Epithelial cell of esophagus (primary cell): ENCODE measurements at regions not wholly inside any gene's neighbourhood (a gene's known extent, or its start where the extent isn't known, plus 50 kb on each side); places are given as distances from the start of the nearest gene placed in this dataset.

Experiments
- DNase-seq: peaks from one replicate; pipeline ENCODE4 v3.0.0; 2010; ENCODE audit warnings: low read depth
- H3K4me3 ChIP-seq: 2 replicates; pipeline ENCODE4 v1.5.1; 2011; ENCODE audit warnings: mild to moderate bottlenecking, low read length, control low read depth
- CTCF ChIP-seq: IDR thresholded peaks from 2 replicates; pipeline ENCODE4 v1.5.1; 2011; ENCODE audit warnings: low read depth, mild to moderate bottlenecking, low read length, control low read depth, inconsistent platforms; ENCODE audit not compliant: insufficient read depth; ENCODE audit errors: missing control alignments

- DNase-seq, result no peak
- no peak overlapping the region for H3K4me3 ChIP-seq
- no peak for TF ChIP-seq CTCF
Observed at GRCh38 chr6:50471041-50471440, 242.3 kb upstream of the TFAP2D start.

DNA sequence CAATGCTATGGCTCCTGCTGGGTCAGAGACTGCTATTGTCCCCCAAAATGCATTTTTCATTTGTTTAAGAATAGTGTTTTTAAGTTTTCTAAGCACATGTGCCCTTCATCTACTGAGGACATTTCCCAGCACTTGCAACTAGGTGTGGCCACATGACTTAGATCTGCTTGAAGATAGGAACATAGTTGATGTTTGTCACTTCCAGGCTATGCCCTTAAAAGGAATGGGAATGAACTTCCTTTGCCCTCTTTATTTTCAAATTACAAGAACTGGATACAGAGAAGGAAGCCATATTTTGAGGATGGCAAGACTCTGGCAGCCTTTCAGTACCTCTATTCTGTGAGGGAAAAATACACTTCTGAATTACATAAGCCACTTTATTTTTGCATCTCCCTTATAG, 203.0 kb upstream of the TFAP2D start:
- DNase-seq, result no peak
- no peak for TF ChIP-seq CTCF
- H3K4me3 ChIP-seq, result no peak overlapping the region

GRCh38 chr6:50520326-50521266, 192.7 kb upstream of the TFAP2D start:
- no peak for DNase-seq
- no peak overlapping the region for H3K4me3 ChIP-seq
- no peak for TF ChIP-seq CTCF

DNA sequence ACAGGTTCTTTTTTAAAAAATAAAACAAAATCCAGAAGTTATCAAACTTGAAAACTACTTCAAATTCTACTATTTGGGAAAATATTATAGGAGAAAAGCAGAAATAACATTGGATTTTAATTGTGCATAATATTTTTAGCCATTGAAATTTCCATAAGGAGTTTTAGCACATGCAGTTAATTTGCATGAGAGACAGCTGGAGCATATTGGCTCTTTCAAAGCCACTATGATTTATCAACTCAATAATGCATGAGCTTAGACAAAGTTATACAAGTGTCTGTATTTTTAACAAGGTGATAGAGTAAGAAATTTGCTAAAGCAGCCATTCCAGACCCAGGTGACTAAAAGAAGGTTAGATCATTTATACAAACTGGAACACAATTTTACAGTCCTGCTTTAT, 189.0 kb upstream of the TFAP2D start:
- no peak for DNase-seq
- no peak for TF ChIP-seq CTCF

DNA sequence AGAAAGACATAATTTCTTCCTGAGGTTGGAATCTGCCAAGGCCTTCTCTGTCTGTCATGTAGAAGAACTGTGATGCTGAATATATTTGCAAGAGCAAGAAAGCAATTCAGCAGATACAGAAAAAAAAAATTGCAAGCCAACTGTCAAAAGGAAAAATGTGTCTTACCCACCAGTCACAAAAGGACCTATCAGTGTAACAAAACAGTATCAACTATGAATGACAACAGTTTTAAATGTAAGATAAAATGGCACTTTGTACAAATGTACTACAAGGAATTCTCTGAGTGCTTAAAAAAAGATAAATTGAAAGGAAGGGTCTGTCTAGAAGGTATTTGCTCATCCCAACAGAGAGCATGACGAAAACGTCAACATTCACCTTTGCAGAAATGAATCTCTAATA, 185.3 kb upstream of the TFAP2D start:
- H3K4me3 ChIP-seq, result no peak overlapping the region
- no peak for TF ChIP-seq CTCF
- DNase-seq, result no peak

More for the DNA sequence above, 189.0 kb upstream of the TFAP2D start:
- H3K4me3 ChIP-seq, result no peak overlapping the region

GRCh38 chr6:50539447-50539846, 173.9 kb upstream of the TFAP2D start:
- TF ChIP-seq CTCF, result no peak
- peak; percentile 36 for DNase-seq
- H3K4me3 ChIP-seq, result no peak overlapping the region

GRCh38 chr6:50541941-50542340, 171.4 kb upstream of the TFAP2D start:
- no peak for TF ChIP-seq CTCF
- no peak for DNase-seq

More at GRCh38 chr6:50541941-50542340, 171.4 kb upstream of the TFAP2D start:
- H3K4me3 ChIP-seq, result no peak overlapping the region
